ENCODE measurements at regions not wholly inside any gene's neighbourhood (a gene's known extent, or its start where the extent isn't known, plus 50 kb on each side); places are given as distances from the start of the nearest gene placed in this dataset.

- Histone ChIP-seq H3K36me3 (ENCODE audit: control insufficient read depth, insufficient read depth, low read length) (no peaks in the 10 kb centered on the region), H3K4me3 (ENCODE audit: low read depth, low read length) (no peak overlapping the region), H3K27me3 (ENCODE audit: control insufficient read depth, insufficient read depth, low read length) (no peaks in the 10 kb centered on the region)
- no peak for TF ChIP-seq CTCF (IDR thresholded peaks at IDR 0.05; ENCODE audit: insufficient read depth, low read length, poor library complexity, severe bottlenecking)
- no peak for DNase-seq (ENCODE audit: low read depth)
Measured at GRCh38 chr14:82238649-82239048, 705.0 kb upstream of the SEL1L start.

GRCh38 chr14:82239223-82239622, 705.6 kb upstream of the SEL1L start:
- DNase-seq (ENCODE audit: low read depth) = no peak
- Histone ChIP-seq H3K4me3 (ENCODE audit: low read depth, low read length) (no peak overlapping the region), H3K36me3 (ENCODE audit: control insufficient read depth, insufficient read depth, low read length) (no peaks in the 10 kb centered on the region), H3K27me3 (ENCODE audit: control insufficient read depth, insufficient read depth, low read length) (no peaks in the 10 kb centered on the region)
- no peak for TF ChIP-seq CTCF (IDR thresholded peaks at IDR 0.05; ENCODE audit: insufficient read depth, low read length, poor library complexity, severe bottlenecking)

GRCh38 chr14:82244791-82245190, 711.1 kb upstream of the SEL1L start:
- H3K27me3 ChIP-seq (ENCODE audit: control insufficient read depth, insufficient read depth, low read length) = no peaks in the 10 kb centered on the region
- TF ChIP-seq CTCF (IDR thresholded peaks at IDR 0.05; ENCODE audit: insufficient read depth, low read length, poor library complexity, severe bottlenecking) = no peak
- H3K4me3 ChIP-seq (ENCODE audit: low read depth, low read length) = no peak overlapping the region
- DNase-seq (ENCODE audit: low read depth) = no peak
- no peaks in the 10 kb centered on the region for H3K36me3 ChIP-seq (ENCODE audit: control insufficient read depth, insufficient read depth, low read length)

GRCh38 chr14:82251494-82251893, 717.8 kb upstream of the SEL1L start:
- Histone ChIP-seq H3K27me3 (ENCODE audit: control insufficient read depth, insufficient read depth, low read length) (no peaks in the 10 kb centered on the region), H3K36me3 (ENCODE audit: control insufficient read depth, insufficient read depth, low read length) (no peaks in the 10 kb centered on the region), H3K4me3 (ENCODE audit: low read depth, low read length) (no peak overlapping the region)
- no peak for TF ChIP-seq CTCF (IDR thresholded peaks at IDR 0.05; ENCODE audit: insufficient read depth, low read length, poor library complexity, severe bottlenecking)
- DNase-seq (ENCODE audit: low read depth) = no peak

- no peak overlapping the region for H3K4me3 ChIP-seq (ENCODE audit: low read depth, low read length)
- no peak for TF ChIP-seq CTCF (IDR thresholded peaks at IDR 0.05; ENCODE audit: insufficient read depth, low read length, poor library complexity, severe bottlenecking)
- no peaks in the 10 kb centered on the region for H3K27me3 ChIP-seq (ENCODE audit: control insufficient read depth, insufficient read depth, low read length)
- DNase-seq (ENCODE audit: low read depth) = no peak
- H3K36me3 ChIP-seq (ENCODE audit: control insufficient read depth, insufficient read depth, low read length) = no peaks in the 10 kb centered on the region
Measured at GRCh38 chr14:82270286-82270685, 736.6 kb upstream of the SEL1L start.

GRCh38 chr14:82298811-82299210, 765.2 kb upstream of the SEL1L start:
- no peak for TF ChIP-seq CTCF (IDR thresholded peaks at IDR 0.05; ENCODE audit: insufficient read depth, low read length, poor library complexity, severe bottlenecking)
- H3K4me3 ChIP-seq (ENCODE audit: low read depth, low read length) = no peak overlapping the region
- H3K36me3 ChIP-seq (ENCODE audit: control insufficient read depth, insufficient read depth, low read length) = no peaks in the 10 kb centered on the region
- H3K27me3 ChIP-seq (ENCODE audit: control insufficient read depth, insufficient read depth, low read length) = no peaks in the 10 kb centered on the region
- DNase-seq (ENCODE audit: low read depth) = no peak

Measured in kidney epithelial cell (primary cell).